ENCODE measurements at regions not wholly inside any gene's neighbourhood (a gene's known extent, or its start where the extent isn't known, plus 50 kb on each side); places are given as distances from the start of the nearest gene placed in this dataset.

- Histone ChIP-seq H3K4me1 (ENCODE audit: insufficient read depth, low read length) (no peaks in the 10 kb centered on the region), H3K27ac (ENCODE audit: low read depth in 1 of 2, low read length in 2 of 2) (no peak overlapping the region), H3K36me3 (ENCODE audit: insufficient read depth, low read length) (no peaks in the 10 kb centered on the region), H3K9me3 (ENCODE audit: control insufficient read depth in 1 of 2, insufficient read depth in 1 of 2, low read length in 2 of 2) (no peaks in the 10 kb centered on the region), H3K4me3 (ENCODE audit: low read length) (no peak overlapping the region), H3K27me3 (ENCODE audit: control insufficient read depth in 1 of 2, insufficient read depth in 2 of 2, low read length in 2 of 2) (no peaks in the 10 kb centered on the region)
- ATAC-seq (ENCODE audit: poor library complexity) (no peak), DNase-seq (no peak)
- no peak overlapping the region for H3K27ac Mint-ChIP-seq
- no peaks in the 10 kb centered on the region for H3K9me3 Mint-ChIP-seq
- intact Hi-C loops (cut with DNase I, micrococcal nuclease), result no loop called here
- H3K27me3 Mint-ChIP-seq, result no peaks in the 10 kb centered on the region
- no peaks in the 10 kb centered on the region for H3K4me1 Mint-ChIP-seq (ENCODE audit: low read depth)
- ChIA-PET POLR2A (no interaction called here), CTCF (no interaction called here)
- no peak for TF ChIP-seq CTCF (IDR thresholded peaks at IDR 0.05)
- H3K4me3 Mint-ChIP-seq, result no peak overlapping the region
- no peaks in the 10 kb centered on the region for H3K36me3 Mint-ChIP-seq (ENCODE audit: low read depth)
Observed at GRCh38 chrX:43002526-43003203, 224.7 kb upstream of the PPP1R2C start.

GRCh38 chrX:43003204-43003565, 225.2 kb upstream of the PPP1R2C start:
- Histone ChIP-seq H3K4me1 (ENCODE audit: insufficient read depth, low read length) (no peaks in the 10 kb centered on the region), H3K27me3 (ENCODE audit: control insufficient read depth in 1 of 2, insufficient read depth in 2 of 2, low read length in 2 of 2) (no peaks in the 10 kb centered on the region), H3K9me3 (ENCODE audit: control insufficient read depth in 1 of 2, insufficient read depth in 1 of 2, low read length in 2 of 2) (no peaks in the 10 kb centered on the region), H3K4me3 (ENCODE audit: low read length) (no peak overlapping the region), H3K27ac (ENCODE audit: low read depth in 1 of 2, low read length in 2 of 2) (no peak overlapping the region), H3K36me3 (ENCODE audit: insufficient read depth, low read length) (no peaks in the 10 kb centered on the region)
- ChIA-PET POLR2A (no interaction called here), CTCF (interaction anchor here (0.7 kb wide), 1 partner anchor 11 kb away, joined by 3 read pairs; no protein-coding TSS in a partner anchor)
- Mint-ChIP-seq H3K4me3 (no peak overlapping the region), H3K27me3 (no peaks in the 10 kb centered on the region), H3K36me3 (ENCODE audit: low read depth) (no peaks in the 10 kb centered on the region), H3K9me3 (no peaks in the 10 kb centered on the region), H3K4me1 (ENCODE audit: low read depth) (no peaks in the 10 kb centered on the region), H3K27ac (no peak overlapping the region)
- TF ChIP-seq CTCF (IDR thresholded peaks at IDR 0.05), result no peak
- ATAC-seq (ENCODE audit: poor library complexity), result no peak
- intact Hi-C loops (cut with DNase I, micrococcal nuclease), result no loop called here
- DNase-seq, result no peak

- H3K36me3 Mint-ChIP-seq (ENCODE audit: low read depth), result no peaks in the 10 kb centered on the region
- H3K9me3 Mint-ChIP-seq, result no peaks in the 10 kb centered on the region
- ATAC-seq (ENCODE audit: poor library complexity) (no peak), DNase-seq (no peak)
- no peak overlapping the region for H3K27ac Mint-ChIP-seq
- CTCF ChIA-PET, result interaction anchor here (0.7 kb wide), 1 partner anchor 12 kb away, joined by 3 read pairs; no protein-coding TSS in a partner anchor
- no peak overlapping the region for H3K4me3 Mint-ChIP-seq
- no peaks in the 10 kb centered on the region for H3K27me3 Mint-ChIP-seq
- no peaks in the 10 kb centered on the region for H3K4me1 ChIP-seq (ENCODE audit: insufficient read depth, low read length)
- H3K9me3 ChIP-seq (ENCODE audit: control insufficient read depth in 1 of 2, insufficient read depth in 1 of 2, low read length in 2 of 2), result no peaks in the 10 kb centered on the region
- POLR2A ChIA-PET, result no interaction called here
- no peak overlapping the region for H3K27ac ChIP-seq (ENCODE audit: low read depth in 1 of 2, low read length in 2 of 2)
- no peak for TF ChIP-seq CTCF (IDR thresholded peaks at IDR 0.05)
- no peaks in the 10 kb centered on the region for H3K27me3 ChIP-seq (ENCODE audit: control insufficient read depth in 1 of 2, insufficient read depth in 2 of 2, low read length in 2 of 2)
- intact Hi-C loops (cut with DNase I, micrococcal nuclease), result no loop called here
- no peaks in the 10 kb centered on the region for H3K4me1 Mint-ChIP-seq (ENCODE audit: low read depth)
- no peaks in the 10 kb centered on the region for H3K36me3 ChIP-seq (ENCODE audit: insufficient read depth, low read length)
- no peak overlapping the region for H3K4me3 ChIP-seq (ENCODE audit: low read length)
Observed at GRCh38 chrX:43003939-43004338, 226.0 kb upstream of the PPP1R2C start.
